Lower leg skin (tissue), 3 donors: ENCODE measurements at regions not wholly inside any gene's neighbourhood (a gene's known extent, or its start where the extent isn't known, plus 50 kb on each side); places are given as distances from the start of the nearest gene placed in this dataset.

ENCODE experiments used
- CTCF ChIP-seq, 3 donors: fragments of 450-650 bp; IDR thresholded peaks; one replicate each; pipeline ENCODE4 v1.5.1; 2016; ENCODE audit warnings: antibody characterized with exemption in 3 of 3, mild to moderate bottlenecking in 3 of 3, moderate library complexity in 2 of 3
- POLR2A ChIP-seq, 2 donors: fragments of 450-650 bp; IDR thresholded peaks; one replicate each; pipeline ENCODE4 v1.6.1; 2016 to 2017; ENCODE audit warnings: antibody characterized with exemption in 2 of 2, mild to moderate bottlenecking in 1 of 2, moderate library complexity in 1 of 2

- TF ChIP-seq CTCF (IDR thresholded peaks at IDR 0.05) (no peak), POLR2A (IDR thresholded peaks at IDR 0.05) (no peak)
Observed at GRCh38 chr13:32902029-32902780, 114.0 kb upstream of the KL start.
